GM23338 (cell line): ENCODE measurements at regions not wholly inside any gene's neighbourhood (a gene's known extent, or its start where the extent isn't known, plus 50 kb on each side); places are given as distances from the start of the nearest gene placed in this dataset.

Experiments used
- ATAC-seq: fragments of 200-7000 bp; cut with Tn5 transposase; 3 replicates; pipeline ENCODE4 v1.9.1; 2020
- DNase-seq: peaks from one replicate; pipeline ENCODE4 v3.0.0-alpha.2; 2015; ENCODE audit warnings: low spot score
- H2AFZ ChIP-seq: fragments of 200-600 bp; sonication (generic); 2 replicates; pipeline ENCODE4 v1.8.0; 2016; ENCODE audit warnings: antibody characterized with exemption, mild to moderate bottlenecking, moderate library complexity
- H3F3A ChIP-seq: fragments of 200-600 bp; sonication (generic); replicated peaks from 2 replicates; pipeline ENCODE4 v1.8.0; 2017; ENCODE audit warnings: antibody characterized with exemption, mixed run types, low read depth
- H3K27ac ChIP-seq: fragments of 200-600 bp; sonication (generic); 2 replicates; pipeline ENCODE4 v1.6.1; 2016; ENCODE audit warnings: low read depth
- H3K27me3 ChIP-seq: fragments of 200-600 bp; sonication (generic); 2 replicates; pipeline ENCODE4 v1.8.0; 2016; ENCODE audit warnings: mild to moderate bottlenecking, mixed run types, moderate library complexity; ENCODE audit not compliant: insufficient read depth
- H3K36me3 ChIP-seq: fragments of 200-600 bp; sonication (generic); 2 replicates; pipeline ENCODE4 v1.8.0; 2016; ENCODE audit warnings: mild to moderate bottlenecking; ENCODE audit not compliant: insufficient read depth
- H3K4me1 ChIP-seq: fragments of 200-600 bp; sonication (generic); 2 replicates; pipeline ENCODE4 v1.8.0; 2016; ENCODE audit warnings: mild to moderate bottlenecking, moderate library complexity; ENCODE audit not compliant: insufficient read depth
- H3K4me2 ChIP-seq: fragments of 200-600 bp; sonication (generic); 2 replicates; pipeline ENCODE4 v1.7.1; 2017; ENCODE audit warnings: mixed run types
- H3K4me3 ChIP-seq: fragments of 200-600 bp; sonication (generic); 2 replicates; pipeline ENCODE4 v1.6.1; 2016; ENCODE audit warnings: mixed run types
- H3K79me2 ChIP-seq: fragments of 200-600 bp; sonication (generic); replicated peaks from 2 replicates; pipeline ENCODE4 v1.8.0; 2017; ENCODE audit warnings: mild to moderate bottlenecking; ENCODE audit not compliant: insufficient read depth
- H3K9me2 ChIP-seq: fragments of 200-600 bp; sonication (generic); 2 replicates; pipeline ENCODE4 v1.8.0; 2017; ENCODE audit not compliant: insufficient read depth
- H4K20me1 ChIP-seq: fragments of 200-600 bp; sonication (generic); replicated peaks from 2 replicates; pipeline ENCODE4 v1.8.0; 2017; ENCODE audit warnings: mild to moderate bottlenecking; ENCODE audit not compliant: insufficient read depth
- H3K27ac Mint-ChIP-seq: 2 replicates; pipeline ENCODE4 v1.8.0; 2020; ENCODE audit warnings: inconsistent platforms, mild to moderate bottlenecking, moderate library complexity, mixed read lengths
- H3K27me3 Mint-ChIP-seq: 3 replicates; pipeline ENCODE4 v1.8.0; 2022; ENCODE audit warnings: low read depth, mild to moderate bottlenecking, moderate library complexity, mixed read lengths, inconsistent platforms; ENCODE audit not compliant: insufficient read depth, poor library complexity
- H3K36me3 Mint-ChIP-seq: 3 replicates; pipeline ENCODE4 v1.8.0; 2021; ENCODE audit warnings: low read depth, mild to moderate bottlenecking, inconsistent platforms, moderate library complexity, mixed read lengths
- H3K4me1 Mint-ChIP-seq: 3 replicates; pipeline ENCODE4 v1.8.0; 2020; ENCODE audit warnings: mild to moderate bottlenecking, inconsistent platforms, mixed read lengths
- H3K4me3 Mint-ChIP-seq: 3 replicates; pipeline ENCODE4 v1.8.0; 2021; ENCODE audit warnings: moderate library complexity, mild to moderate bottlenecking, inconsistent platforms, mixed read lengths
- H3K9me3 Mint-ChIP-seq: 3 replicates; pipeline ENCODE4 v1.8.0; 2020; ENCODE audit warnings: moderate library complexity, mild to moderate bottlenecking, inconsistent platforms, mixed read lengths
- CREB1 ChIP-seq: fragments of 250-450 bp; sonication (Bioruptor Pico); IDR thresholded peaks from 2 replicates; pipeline ENCODE4 v1.5.0; 2020; ENCODE audit warnings: low read depth, mild to moderate bottlenecking, moderate library complexity
- CTCF ChIP-seq, 2 experiments: fragments of 200-600 bp in 1 of 2; sonication (generic) in 1 of 2; conservative IDR thresholded peaks; 2 replicates each; pipeline versions ENCODE4 v1.5.1 to v1.6.1; 2016 to 2017; ENCODE audit warnings: antibody characterized with exemption in 2 of 2, low read depth in 2 of 2, mild to moderate bottlenecking in 2 of 2, moderate library complexity in 1 of 2
- EZH2 ChIP-seq: fragments of 200-600 bp; sonication (generic); IDR thresholded peaks from one replicate; pipeline ENCODE4 v1.8.0; 2017; ENCODE audit warnings: antibody characterized with exemption, mild to moderate bottlenecking, low read depth; ENCODE audit not compliant: unreplicated experiment
- EZH2phosphoT487 ChIP-seq: fragments of 200-600 bp; sonication (generic); IDR thresholded peaks from one replicate; pipeline ENCODE4 v1.8.1; 2018; ENCODE audit warnings: antibody characterized with exemption; ENCODE audit not compliant: unreplicated experiment
- JUNB ChIP-seq: IDR thresholded peaks from one replicate; pipeline ENCODE4 v1.6.1; 2016; ENCODE audit warnings: antibody characterized with exemption; ENCODE audit not compliant: unreplicated experiment
- POLR2AphosphoS5 ChIP-seq: IDR thresholded peaks from 2 replicates; pipeline ENCODE4 v1.6.1; 2016; ENCODE audit warnings: antibody characterized with exemption, low read depth
- REST ChIP-seq: IDR thresholded peaks from one replicate; pipeline ENCODE4 v1.6.1; 2018; ENCODE audit warnings: antibody characterized with exemption; ENCODE audit not compliant: unreplicated experiment
- STAT1 ChIP-seq: IDR thresholded peaks from one replicate; pipeline ENCODE4 v1.6.1; 2016; ENCODE audit warnings: antibody characterized with exemption; ENCODE audit not compliant: unreplicated experiment
- ZNF114 ChIP-seq: fragments of 250-450 bp; sonication (Bioruptor Pico); IDR thresholded peaks from 2 replicates; pipeline ENCODE4 v1.5.0; 2020; ENCODE audit warnings: mild to moderate bottlenecking, moderate library complexity
- ZNF331 ChIP-seq: fragments of 250-450 bp; sonication (Bioruptor Pico); IDR thresholded peaks from 2 replicates; pipeline ENCODE4 v1.5.0; 2020; ENCODE audit warnings: low read depth, mild to moderate bottlenecking, moderate library complexity
- TF ChIP-seq, protein P1 (sequence below): fragments of 250-450 bp; sonication (Bioruptor Pico); IDR thresholded peaks from 2 replicates; pipeline ENCODE4 v1.5.0; 2020; ENCODE audit warnings: mild to moderate bottlenecking, moderate library complexity

DNA sequence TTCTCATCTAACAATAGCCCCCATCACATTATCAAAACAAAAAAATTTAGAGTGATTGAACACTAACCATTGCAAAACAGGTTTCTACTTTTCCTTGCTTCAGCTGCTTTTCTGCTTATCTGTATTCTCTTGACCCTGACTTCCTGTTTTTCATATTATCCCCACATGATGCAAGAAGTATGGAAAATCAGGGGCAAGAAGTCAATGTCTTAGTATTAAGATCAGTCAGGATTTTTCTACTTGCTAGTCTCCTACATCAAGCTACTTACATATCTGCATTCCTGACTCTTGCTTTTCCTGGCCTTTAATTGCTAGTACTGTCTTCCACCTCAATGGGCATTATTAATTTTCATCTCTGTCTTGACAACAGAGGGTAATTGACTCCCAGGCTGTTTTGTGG lies 300.2 kb downstream of the OTOL1 start:
- no peak overlapping the region for H3K4me3 Mint-ChIP-seq
- Histone ChIP-seq H3K4me3 (no peak overlapping the region), H3K4me1 (no peaks in the 10 kb centered on the region), H4K20me1 (no peaks in the 10 kb centered on the region), H3K36me3 (no peaks in the 10 kb centered on the region), H3K9me2 (no peaks in the 10 kb centered on the region), H2AFZ (no peak overlapping the region), H3K79me2 (no peaks in the 10 kb centered on the region), H3K27ac (no peak overlapping the region), H3F3A (no peaks in the 10 kb centered on the region), H3K27me3 (no peaks in the 10 kb centered on the region), H3K4me2 (no peak overlapping the region)
- peaks cover 14% of the 10 kb centered on the region for H3K36me3 Mint-ChIP-seq
- no peaks in the 10 kb centered on the region for H3K27me3 Mint-ChIP-seq
- no peak for ATAC-seq
- TF ChIP-seq ZNF331, result no peak
- no peak overlapping the region for H3K27ac Mint-ChIP-seq
- H3K4me1 Mint-ChIP-seq, result peaks cover 6% of the 10 kb centered on the region; the same call in 1 of the 3 replicates
- peaks cover 16% of the 10 kb centered on the region for H3K9me3 Mint-ChIP-seq
- no peak for DNase-seq

DNA sequence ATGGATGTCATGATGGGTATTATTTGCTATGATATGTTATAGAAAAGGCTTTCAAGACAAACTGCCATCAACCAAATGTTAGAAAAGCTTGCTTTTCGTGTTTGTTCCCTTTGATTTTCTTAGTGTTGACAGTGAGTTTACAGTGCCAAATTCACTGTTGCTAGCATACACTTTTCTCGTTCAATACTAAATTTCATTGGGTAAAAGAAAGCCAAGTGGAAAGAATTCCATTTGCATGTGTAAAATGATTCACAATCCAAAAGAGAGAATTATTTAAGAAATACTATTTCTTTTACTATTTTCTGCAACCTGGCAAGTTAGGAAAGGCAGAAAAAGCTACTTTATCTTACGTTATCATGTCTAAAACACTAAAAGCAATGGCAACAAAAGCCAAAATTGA lies 301.4 kb downstream of the OTOL1 start:
- Histone ChIP-seq H3K27ac (no peak overlapping the region), H3K27me3 (no peaks in the 10 kb centered on the region), H2AFZ (no peak overlapping the region), H3K9me2 (peaks cover 3% of the 10 kb centered on the region; the same call in 1 of the 2 replicates), H3K4me1 (no peaks in the 10 kb centered on the region), H4K20me1 (no peaks in the 10 kb centered on the region), H3K36me3 (no peaks in the 10 kb centered on the region), H3F3A (no peaks in the 10 kb centered on the region), H3K4me3 (no peak overlapping the region), H3K4me2 (no peak overlapping the region), H3K79me2 (no peaks in the 10 kb centered on the region)
- Mint-ChIP-seq H3K27me3 (no peaks in the 10 kb centered on the region), H3K36me3 (peaks cover 16% of the 10 kb centered on the region), H3K4me3 (no peak overlapping the region), H3K4me1 (peaks cover 6% of the 10 kb centered on the region; the same call in 1 of the 3 replicates), H3K9me3 (peaks cover 22% of the 10 kb centered on the region), H3K27ac (no peak overlapping the region)
- DNase-seq, result no peak
- ATAC-seq, result no peak
- no peak for TF ChIP-seq STAT1
- no peak for TF ChIP-seq ZNF114 (CRISPR knock-in tag)
- TF ChIP-seq, protein P1, sequence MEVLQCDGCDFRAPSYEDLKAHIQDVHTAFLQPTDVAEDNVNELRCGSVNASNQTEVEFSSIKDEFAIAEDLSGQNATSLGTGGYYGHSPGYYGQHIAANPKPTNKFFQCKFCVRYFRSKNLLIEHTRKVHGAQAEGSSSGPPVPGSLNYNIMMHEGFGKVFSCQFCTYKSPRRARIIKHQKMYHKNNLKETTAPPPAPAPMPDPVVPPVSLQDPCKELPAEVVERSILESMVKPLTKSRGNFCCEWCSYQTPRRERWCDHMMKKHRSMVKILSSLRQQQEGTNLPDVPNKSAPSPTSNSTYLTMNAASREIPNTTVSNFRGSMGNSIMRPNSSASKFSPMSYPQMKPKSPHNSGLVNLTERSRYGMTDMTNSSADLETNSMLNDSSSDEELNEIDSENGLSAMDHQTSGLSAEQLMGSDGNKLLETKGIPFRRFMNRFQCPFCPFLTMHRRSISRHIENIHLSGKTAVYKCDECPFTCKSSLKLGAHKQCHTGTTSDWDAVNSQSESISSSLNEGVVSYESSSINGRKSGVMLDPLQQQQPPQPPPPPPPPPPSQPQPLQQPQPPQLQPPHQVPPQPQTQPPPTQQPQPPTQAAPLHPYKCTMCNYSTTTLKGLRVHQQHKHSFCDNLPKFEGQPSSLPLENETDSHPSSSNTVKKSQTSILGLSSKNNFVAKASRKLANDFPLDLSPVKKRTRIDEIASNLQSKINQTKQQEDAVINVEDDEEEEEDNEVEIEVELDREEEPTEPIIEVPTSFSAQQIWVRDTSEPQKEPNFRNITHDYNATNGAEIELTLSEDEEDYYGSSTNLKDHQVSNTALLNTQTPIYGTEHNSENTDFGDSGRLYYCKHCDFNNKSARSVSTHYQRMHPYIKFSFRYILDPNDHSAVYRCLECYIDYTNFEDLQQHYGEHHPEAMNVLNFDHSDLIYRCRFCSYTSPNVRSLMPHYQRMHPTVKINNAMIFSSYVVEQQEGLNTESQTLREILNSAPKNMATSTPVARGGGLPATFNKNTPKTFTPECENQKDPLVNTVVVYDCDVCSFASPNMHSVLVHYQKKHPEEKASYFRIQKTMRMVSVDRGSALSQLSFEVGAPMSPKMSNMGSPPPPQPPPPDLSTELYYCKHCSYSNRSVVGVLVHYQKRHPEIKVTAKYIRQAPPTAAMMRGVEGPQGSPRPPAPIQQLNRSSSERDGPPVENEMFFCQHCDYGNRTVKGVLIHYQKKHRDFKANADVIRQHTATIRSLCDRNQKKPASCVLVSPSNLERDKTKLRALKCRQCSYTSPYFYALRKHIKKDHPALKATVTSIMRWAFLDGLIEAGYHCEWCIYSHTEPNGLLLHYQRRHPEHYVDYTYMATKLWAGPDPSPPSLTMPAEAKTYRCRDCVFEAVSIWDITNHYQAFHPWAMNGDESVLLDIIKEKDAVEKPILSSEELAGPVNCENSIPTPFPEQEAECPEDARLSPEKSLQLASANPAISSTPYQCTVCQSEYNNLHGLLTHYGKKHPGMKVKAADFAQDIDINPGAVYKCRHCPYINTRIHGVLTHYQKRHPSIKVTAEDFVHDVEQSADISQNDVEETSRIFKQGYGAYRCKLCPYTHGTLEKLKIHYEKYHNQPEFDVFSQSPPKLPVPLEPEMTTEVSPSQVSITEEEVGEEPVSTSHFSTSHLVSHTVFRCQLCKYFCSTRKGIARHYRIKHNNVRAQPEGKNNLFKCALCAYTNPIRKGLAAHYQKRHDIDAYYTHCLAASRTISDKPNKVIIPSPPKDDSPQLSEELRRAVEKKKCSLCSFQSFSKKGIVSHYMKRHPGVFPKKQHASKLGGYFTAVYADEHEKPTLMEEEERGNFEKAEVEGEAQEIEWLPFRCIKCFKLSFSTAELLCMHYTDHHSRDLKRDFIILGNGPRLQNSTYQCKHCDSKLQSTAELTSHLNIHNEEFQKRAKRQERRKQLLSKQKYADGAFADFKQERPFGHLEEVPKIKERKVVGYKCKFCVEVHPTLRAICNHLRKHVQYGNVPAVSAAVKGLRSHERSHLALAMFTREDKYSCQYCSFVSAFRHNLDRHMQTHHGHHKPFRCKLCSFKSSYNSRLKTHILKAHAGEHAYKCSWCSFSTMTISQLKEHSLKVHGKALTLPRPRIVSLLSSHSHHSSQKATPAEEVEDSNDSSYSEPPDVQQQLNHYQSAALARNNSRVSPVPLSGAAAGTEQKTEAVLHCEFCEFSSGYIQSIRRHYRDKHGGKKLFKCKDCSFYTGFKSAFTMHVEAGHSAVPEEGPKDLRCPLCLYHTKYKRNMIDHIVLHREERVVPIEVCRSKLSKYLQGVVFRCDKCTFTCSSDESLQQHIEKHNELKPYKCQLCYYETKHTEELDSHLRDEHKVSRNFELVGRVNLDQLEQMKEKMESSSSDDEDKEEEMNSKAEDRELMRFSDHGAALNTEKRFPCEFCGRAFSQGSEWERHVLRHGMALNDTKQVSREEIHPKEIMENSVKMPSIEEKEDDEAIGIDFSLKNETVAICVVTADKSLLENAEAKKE, result no peak
- no peak for TF ChIP-seq ZNF331
- no peak for TF ChIP-seq JUNB
- TF ChIP-seq REST, result no peak
- TF ChIP-seq EZH2phosphoT487, result no peak
- TF ChIP-seq POLR2AphosphoS5, result no peak
- TF ChIP-seq CREB1 (CRISPR knock-in tag), result no peak
- TF ChIP-seq CTCF (conservative IDR thresholded peaks at IDR 0.05; ENCODE audit: low read depth in 2 of 2), result no peak
- TF ChIP-seq EZH2, result no peak
